ENCODE measurements at regions not wholly inside any gene's neighbourhood (a gene's known extent, or its start where the extent isn't known, plus 50 kb on each side); places are given as distances from the start of the nearest gene placed in this dataset.

DNA sequence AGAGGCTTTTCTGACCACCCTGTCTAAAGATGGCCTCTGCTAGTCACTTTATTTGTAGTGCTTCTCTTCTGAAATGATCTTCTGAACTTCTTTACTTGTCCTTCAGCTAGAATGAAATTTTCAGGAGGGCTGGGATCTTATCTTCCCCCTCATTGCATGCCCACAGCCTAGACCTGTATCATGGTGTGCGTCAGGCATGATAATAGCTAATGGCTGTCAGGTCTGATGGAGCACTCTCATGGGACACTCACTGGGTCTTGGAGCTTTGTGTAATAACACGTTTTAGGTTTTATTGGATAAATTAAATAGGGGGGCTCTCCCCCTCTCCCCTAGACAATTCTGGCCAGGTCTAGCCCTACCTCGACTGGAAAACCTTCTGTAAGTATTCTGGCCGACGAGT, 97.1 kb upstream of the NRXN3 start:
- DNase-seq = no peak

DNA sequence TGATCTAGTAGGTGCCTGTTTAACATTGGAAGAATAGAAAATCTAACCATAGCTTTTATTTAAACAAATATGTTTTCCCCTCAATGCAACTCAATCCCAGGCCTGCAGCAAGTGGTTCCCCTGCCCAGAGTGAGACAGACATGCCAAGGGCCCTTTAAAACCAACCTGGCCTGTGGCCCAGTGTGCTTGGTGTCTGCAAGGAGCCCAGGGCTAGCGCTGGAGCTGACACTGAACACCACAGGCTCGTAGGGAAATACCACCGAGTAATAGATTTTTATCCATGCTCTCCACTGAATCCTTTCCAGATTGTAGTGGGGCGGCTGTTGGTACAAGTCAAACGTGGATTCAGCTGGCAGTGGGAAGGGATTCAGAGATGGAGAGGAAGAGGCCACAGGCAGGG, 95.6 kb upstream of the NRXN3 start:
- peak in 3 of 14 donors; percentile 7 to 27 (median 8) for DNase-seq

DNA sequence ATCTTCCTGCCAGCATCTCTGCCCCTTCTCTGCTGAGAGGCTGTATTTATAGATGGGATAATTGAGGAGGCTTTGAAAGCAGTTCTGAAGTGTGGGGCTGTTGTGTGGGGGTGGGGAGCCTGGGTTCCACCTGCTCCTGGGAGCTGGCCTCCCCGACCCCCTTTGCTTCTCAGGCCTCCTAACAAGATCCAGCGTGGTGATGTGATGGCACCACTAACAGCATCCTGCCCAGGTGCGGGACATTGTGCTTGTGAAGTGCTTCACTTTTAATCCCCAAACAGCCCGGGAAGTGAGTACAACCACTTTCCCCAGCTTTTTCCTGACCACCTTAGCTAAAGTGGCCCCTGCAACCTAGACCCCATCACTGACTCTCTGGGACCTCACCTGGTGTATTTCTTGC, 95.1 kb upstream of the NRXN3 start:
- DNase-seq = no peak

DNA sequence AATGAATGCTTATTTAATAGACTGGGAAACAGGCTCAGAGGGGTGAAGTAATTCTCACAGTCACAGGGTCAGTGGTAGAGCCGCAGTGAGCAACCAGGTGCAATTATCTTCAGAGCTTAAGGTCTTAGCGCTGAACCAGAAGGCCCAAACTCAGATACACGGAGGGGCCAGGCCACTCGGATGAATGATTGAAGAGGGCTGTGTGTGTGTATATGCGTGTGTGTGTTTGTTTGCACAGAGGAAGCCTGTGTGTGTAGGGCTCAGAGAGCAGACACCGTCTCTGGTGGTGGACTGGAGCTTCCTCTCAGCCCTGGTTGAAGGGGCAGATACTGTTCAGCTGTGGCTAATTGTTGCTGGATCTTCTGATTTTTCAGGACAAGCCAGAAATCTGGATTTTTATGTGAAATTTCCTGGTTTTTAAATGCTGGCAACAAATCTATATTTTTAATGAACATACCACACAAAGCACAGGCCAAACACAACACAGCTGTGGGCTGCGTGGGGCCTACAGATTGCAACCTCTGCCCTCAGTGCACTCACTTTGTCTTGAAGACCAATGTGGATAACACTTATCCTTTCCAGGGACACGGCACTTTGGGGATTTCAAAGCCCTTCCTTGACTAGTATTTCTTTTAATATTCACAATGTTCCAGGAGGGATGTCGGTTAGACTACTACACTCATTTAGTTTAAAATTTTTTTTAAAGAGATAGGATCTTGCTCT, 94.5 kb upstream of the NRXN3 start:
- no peak for DNase-seq

DNA sequence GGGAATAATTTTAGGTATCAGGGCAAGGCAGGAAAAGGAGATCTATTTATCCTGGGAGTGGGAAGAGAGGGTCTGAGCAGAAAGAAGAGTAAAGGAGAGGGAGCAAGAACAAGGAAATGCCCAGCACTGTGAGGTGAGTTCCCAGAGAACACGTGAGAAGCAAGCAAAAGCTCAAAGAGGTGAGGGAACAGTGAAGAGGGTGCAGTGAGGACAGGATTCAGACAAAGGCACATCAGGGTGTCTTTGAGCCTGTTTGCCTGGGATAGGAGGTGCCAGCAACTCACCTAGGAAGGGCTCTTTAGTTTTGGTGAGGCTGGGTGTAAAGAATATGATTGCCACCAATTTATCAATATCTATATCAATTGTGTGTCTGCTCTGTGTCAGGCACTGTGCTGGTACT, 88.9 kb upstream of the NRXN3 start:
- DNase-seq = no peak

DNA sequence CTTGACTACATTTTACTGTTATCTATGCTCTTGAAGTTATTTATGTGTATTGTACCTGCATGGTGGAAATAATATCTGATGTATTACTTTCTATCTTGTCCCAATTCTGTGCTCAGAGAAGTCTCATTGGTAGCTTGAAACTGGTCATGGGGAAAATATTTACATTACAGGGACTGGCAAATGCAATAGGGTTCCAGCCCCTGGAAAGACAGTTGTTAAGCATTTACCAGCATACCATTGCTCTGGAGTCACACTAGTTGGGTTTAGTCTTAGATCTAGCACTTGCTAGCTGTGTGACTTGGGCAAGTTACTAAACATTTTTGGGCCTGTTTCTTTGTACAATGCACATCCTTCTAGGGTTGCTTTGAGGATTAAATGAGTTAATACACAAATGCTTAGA, 86.3 kb upstream of the NRXN3 start:
- no peak for DNase-seq

DNA sequence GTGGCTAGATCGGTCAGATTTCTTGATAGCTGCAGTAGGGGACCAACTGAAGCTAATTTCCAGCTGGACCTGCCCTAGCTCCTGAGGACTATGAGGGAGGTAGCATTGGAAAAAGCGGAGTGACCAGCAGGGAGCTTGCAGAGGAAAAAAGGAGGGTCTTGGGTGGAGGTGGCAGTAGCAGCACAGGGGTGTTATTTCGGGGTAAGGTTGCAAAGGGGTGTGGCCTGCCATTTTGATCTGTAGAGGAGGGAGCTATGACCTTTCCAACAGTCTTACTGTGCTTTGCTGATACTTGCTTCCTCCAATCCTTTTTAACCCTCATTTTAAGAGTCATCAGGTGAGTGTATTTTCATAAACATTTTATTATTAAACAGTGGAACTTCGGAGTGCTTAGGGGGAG, 83.8 kb upstream of the NRXN3 start:
- DNase-seq = no peak

DNA sequence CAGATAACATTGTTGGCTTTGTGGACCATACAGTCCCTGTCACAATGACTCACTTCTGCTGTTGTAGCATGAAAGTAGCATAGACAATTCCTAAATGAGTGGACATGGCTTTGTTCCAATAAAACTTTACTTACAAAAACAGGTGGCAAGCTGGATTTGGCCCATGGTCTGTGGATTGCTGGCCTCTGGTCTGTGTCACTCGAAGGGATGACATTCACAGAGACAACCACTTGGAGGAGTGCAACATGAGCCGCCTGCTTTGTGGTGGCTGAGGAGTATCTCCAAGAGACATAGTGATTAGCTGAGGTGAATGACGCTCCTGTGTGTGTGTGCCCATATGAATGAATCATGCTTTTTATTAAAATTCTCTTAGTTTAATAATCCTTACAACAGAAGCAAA, 81.3 kb upstream of the NRXN3 start:
- no peak for DNase-seq

DNA sequence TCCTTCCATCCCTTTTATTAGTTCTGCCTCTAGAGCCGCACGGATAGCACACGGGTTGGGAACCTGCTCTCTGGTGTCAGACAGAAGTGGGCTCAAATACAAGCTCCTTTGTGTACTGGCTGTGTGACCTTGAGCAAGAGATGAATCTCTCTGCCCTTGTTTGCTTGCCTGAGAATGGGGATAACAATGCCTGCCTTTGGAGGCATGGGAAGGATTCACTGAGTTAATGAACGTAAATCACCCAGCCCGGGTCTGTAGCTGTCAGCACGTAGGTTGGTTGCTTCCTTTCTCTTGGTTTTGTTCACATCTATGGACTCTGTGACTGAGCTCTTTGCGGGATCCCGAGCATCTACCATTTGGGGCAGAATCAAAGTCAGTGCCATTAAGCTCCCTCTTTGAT, 79.3 kb upstream of the NRXN3 start:
- DNase-seq = no peak

DNA sequence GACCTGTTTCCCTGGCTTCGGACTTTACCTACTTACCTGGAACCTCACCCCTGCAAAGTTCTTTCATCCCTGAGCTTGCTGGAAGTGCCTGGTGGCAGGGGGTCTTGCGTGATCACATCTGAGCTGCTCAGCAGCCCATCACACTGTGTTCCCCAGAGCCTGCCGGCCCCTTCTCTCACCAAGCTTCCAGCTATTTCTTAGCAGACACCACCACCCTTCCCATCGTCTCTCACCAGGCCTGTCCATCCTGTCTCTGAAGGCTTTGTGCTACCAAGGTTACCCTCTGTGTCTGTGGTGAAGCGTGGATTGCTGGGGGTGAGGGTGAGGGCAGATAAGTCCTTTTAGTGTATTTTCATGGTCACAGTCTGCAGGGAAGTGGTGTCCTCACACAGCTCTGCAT, 78.8 kb upstream of the NRXN3 start:
- DNase-seq = no peak

DNA sequence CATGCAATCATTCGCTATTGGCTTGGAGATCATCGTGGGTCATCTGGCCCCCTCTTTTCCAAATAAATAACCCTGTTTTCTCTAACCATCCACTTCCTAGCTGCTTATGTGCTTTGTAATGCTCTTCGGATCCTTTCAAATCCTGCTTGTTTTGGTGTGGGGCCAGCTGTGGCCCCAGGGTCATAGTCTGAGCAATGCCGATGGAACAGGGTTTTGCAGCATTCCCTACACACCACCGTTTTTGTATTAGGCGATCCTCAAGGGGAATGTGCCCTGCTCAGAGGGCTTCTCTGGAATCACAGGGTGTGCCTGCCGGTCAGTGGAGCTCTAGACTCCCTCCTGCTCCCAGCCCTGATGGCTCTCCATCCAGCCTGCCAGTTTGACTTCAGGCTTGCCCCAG, 78.1 kb upstream of the NRXN3 start:
- no peak for DNase-seq

DNA sequence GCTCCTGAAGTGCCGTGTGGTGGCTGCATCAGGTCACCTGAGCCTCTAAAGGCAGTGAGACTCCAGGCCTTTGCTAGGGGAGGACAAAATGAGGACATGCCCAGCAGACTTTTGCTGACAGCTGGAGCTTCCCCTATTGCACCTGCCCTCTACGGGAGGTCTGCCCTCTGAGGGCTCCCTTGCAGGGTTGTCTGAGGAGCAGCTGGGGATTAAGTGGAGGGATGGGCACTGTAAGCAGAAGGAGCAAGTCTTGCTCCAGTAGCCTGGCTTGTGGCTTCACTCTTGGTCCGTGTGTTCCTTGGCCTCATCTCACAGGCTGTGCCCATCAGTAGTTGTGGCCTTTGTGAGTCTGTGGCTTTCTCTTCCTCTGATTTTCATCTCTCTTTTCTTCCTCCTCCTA, 66.9 kb upstream of the NRXN3 start:
- DNase-seq = no peak

DNA sequence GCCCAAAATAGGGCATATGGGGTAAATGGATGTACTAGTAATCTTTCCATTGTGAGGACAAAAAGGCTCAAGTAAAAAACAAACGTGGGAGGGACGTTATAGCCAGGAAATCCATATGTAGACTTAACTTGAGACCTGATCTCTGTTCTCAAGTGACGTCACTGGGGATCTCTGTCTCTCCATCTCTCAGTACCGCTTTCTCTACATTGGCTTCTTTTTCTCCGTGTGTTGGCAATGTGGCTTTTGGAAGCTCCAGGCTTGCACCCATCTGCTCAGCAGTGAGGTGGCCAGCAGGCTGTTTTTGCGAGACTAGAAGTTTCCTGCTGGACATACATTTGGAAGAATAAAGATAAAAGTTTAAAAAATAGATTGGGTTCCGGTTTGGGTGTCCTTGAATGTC, 66.0 kb upstream of the NRXN3 start:
- DNase-seq = no peak

DNA sequence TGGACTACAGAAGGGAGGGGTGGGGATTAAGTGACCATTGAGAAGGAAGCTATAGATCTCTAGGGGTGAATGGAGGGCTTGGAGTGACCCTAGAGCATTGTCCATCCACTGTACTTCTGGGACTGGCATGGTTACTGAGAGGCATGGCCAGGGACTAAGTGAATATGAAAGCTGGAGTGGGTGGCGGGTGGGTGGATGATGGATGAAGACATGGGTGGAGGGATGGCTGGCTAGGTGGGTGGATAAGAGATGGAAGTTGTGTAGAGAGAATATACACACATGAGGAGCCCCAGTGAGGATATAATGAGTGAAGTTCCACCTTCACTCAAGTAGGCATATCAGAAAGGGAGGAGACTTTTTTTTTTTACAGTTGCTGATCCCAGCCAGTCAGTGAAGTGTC, 65.5 kb upstream of the NRXN3 start:
- DNase-seq = no peak

DNA sequence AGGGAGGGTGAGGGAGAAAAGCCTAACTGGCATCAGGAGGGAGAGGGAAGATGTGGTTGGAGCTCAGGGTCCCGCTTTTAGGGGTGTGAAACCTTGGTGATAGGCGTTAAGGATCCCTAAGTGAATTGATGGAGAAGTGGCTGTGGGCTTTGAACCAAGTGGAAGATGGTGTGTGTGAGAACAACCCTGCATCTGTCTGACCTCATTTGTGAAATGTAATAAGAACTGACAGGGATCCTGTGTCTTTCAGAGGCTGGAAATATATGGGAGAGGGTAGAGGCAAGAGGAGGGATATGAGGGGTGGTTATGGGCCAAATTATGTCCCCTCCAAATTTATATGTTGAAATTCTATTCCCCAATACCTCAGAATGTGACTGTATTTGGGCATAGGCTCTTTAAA, 63.8 kb upstream of the NRXN3 start:
- no peak for DNase-seq

DNA sequence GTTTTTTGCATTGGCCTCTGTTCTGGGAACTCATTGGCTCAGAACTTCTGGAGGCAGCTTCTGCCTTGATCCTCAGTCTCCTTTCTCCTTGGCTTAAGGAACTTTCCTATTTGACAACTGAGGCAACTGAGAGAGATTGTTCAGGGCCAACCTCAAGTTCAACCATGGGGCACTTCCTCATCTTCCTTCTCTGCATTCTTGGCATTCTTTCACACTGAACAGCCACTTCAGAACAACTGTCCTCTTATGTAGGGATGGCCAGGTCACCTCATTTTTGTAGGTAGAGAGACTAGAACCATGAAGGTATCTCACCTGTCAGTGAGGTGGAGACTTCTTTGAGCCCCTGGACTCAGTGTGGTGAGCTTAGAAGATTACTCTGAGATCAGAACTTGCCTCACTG, 63.0 kb upstream of the NRXN3 start:
- DNase-seq = no peak

DNA sequence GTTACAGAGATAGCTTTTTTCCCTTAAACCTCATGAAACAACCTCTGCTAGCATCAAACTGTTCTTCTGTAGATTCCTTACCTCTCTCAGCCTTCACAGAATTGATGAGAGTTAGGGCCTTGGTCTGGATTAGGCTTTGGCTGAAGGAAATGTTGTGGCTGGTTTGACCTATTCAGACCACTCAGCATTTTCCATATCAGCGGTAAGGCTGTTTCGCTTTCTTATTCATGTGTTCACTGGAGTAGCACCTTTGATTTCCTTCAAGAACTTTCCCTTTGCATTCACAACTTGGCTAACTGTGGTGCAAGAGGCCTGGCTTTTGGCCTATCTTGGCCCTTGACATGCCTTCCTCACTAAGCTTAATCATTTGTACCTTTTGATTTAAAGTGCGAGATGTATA, 50.7 kb upstream of the NRXN3 start:
- no peak for DNase-seq

Data from C1 segment of cervical spinal cord (tissue), 14 donors.